Activated CD4-positive, CD25-positive, alpha-beta regulatory T cell (primary cell): ENCODE measurements at regions not wholly inside any gene's neighbourhood (a gene's known extent, or its start where the extent isn't known, plus 50 kb on each side); places are given as distances from the start of the nearest gene placed in this dataset.

Experiments
- DNase-seq, 4 experiments: peaks; one replicate each; lab custom pipeline; 2025; lab: John Stamatoyannopoulos, UW

- no peak for DNase-seq
Observed at GRCh38 chr2:203789618-203790017, 78.0 kb upstream of the CTLA4 start.

GRCh38 chr2:203790134-203790852, 77.3 kb upstream of the CTLA4 start:
- no peak for DNase-seq

GRCh38 chr2:203796248-203797010, 71.1 kb upstream of the CTLA4 start:
- no peak for DNase-seq

- DNase-seq, result no peak
Observed at GRCh38 chr2:203797276-203797675, 70.3 kb upstream of the CTLA4 start.

- no peak for DNase-seq
Observed at GRCh38 chr2:203797712-203798111, 69.9 kb upstream of the CTLA4 start.

- DNase-seq, result no peak
Observed at GRCh38 chr2:203798296-203799087, 69.1 kb upstream of the CTLA4 start.

GRCh38 chr2:203799908-203800307, 67.7 kb upstream of the CTLA4 start:
- no peak for DNase-seq

GRCh38 chr2:203800783-203801182, 66.8 kb upstream of the CTLA4 start:
- no peak for DNase-seq

- DNase-seq, result no peak
Observed at GRCh38 chr2:203802342-203803052, 65.1 kb upstream of the CTLA4 start.

GRCh38 chr2:203803053-203803429, 64.5 kb upstream of the CTLA4 start:
- DNase-seq, result no peak

- no peak for DNase-seq
Observed at GRCh38 chr2:203804070-203804469, 63.5 kb upstream of the CTLA4 start.

GRCh38 chr2:203804764-203805485, 62.6 kb upstream of the CTLA4 start:
- DNase-seq, result no peak

GRCh38 chr2:203805486-203805838, 62.1 kb upstream of the CTLA4 start:
- no peak for DNase-seq

GRCh38 chr2:203806761-203807160, 60.8 kb upstream of the CTLA4 start:
- no peak for DNase-seq

GRCh38 chr2:203808046-203808750, 59.4 kb upstream of the CTLA4 start:
- no peak for DNase-seq

- DNase-seq, result no peak
Observed at GRCh38 chr2:203809084-203809521, 58.5 kb upstream of the CTLA4 start.

GRCh38 chr2:203809991-203810510, 57.5 kb upstream of the CTLA4 start:
- no peak for DNase-seq

- peak; percentile 14 to 58 (median 42) for DNase-seq
Observed at GRCh38 chr2:203811491-203812221, 55.9 kb upstream of the CTLA4 start.

- DNase-seq, result no peak
Observed at GRCh38 chr2:203812294-203813221, 55.0 kb upstream of the CTLA4 start.
